Motor neuron (in vitro differentiated cells): ENCODE measurements at regions not wholly inside any gene's neighbourhood (a gene's known extent, or its start where the extent isn't known, plus 50 kb on each side); places are given as distances from the start of the nearest gene placed in this dataset.

Source experiments
- ATAC-seq, 8 experiments: fragments of 200-7000 bp; cut with Tn5 transposase; replicated peaks in 6 of 8; 2 replicates each; pipeline ENCODE4 v1.8.0; 2021; ENCODE audit warnings: mild to moderate bottlenecking in 8 of 8, moderate library complexity in 8 of 8
- H3K27ac ChIP-seq, 2 donors: fragments of 250-450 bp; sonication (Bioruptor Pico); 2 replicates each; pipeline ENCODE4 v1.9.0; 2021; ENCODE audit warnings: antibody characterized with exemption in 2 of 2, mild to moderate bottlenecking in 2 of 2, moderate library complexity in 1 of 2
- H3K4me1 ChIP-seq, 2 donors: fragments of 250-450 bp; sonication (Bioruptor Pico); replicated peaks in 1 of 2; 2 replicates each; pipeline ENCODE4 v1.6.1; 2021; ENCODE audit warnings: antibody characterized with exemption in 2 of 2, mild to moderate bottlenecking in 2 of 2, moderate library complexity in 1 of 2
- H3K4me3 ChIP-seq, 5 donors: fragments of 250-450 bp; sonication (Bioruptor Pico); 2 replicates each; pipeline ENCODE4 v1.9.0; 2021; ENCODE audit warnings: antibody characterized with exemption in 5 of 5, mild to moderate bottlenecking in 5 of 5, moderate library complexity in 4 of 5
- WGBS, 10 experiments: fragments of 450-650 bp; shearing (Covaris generic); methylation state at CpG; one replicate each; pipeline ENCODE4 v1.0.0; 2022; 5-methylcytosine and 5-hydroxymethylcytosine counted together
- in situ Hi-C, 9 experiments: fragments of 400-800 bp; cut with MboI; loops; one replicate each; pipeline ENCODE4 v1.15.0; 2021; ENCODE audit warnings: low sequenced_read_pairs in 9 of 9, low pct_unique_long_range_greater_than_20kb in 2 of 9; ENCODE audit not compliant: unreplicated experiment in 9 of 9

DNA sequence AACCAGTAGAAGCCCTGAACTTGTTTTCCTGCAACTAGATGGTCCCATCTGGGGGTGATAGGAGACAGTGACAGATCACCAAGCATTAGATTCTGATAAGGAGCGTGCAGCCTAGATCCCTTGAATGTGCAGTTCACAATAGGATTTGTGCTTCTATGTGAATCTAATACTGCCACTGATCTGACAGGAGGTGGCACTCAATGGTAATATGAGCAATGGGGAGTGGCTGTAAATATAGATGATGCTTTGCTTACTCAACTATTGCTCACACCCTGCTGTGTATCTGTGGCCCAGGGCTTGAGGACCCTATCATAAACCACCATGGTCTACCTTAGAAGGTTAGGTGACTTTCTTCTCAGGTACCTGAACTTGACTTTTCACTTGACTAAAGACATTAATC lies 417.1 kb upstream of the ARHGEF26 start:
- ATAC-seq, result no peak

GRCh38 chr3:153706706-153707105 lies 414.5 kb upstream of the ARHGEF26 start:
- 0 to 43% (median 28%) methylated on average over 1 of the region's 1 CpG; no CpG with 5 or more reads in 4 of the 10 experiments for WGBS, 10 experiments
- H3K27ac ChIP-seq, result no peak overlapping the region
- no peak overlapping the region for H3K4me3 ChIP-seq
- no peaks in the 10 kb centered on the region for H3K4me1 ChIP-seq
- no peak for ATAC-seq
- in situ Hi-C loops, result no loop called here

More for the DNA sequence above, 417.1 kb upstream of the ARHGEF26 start:
- H3K4me1 ChIP-seq, result no peaks in the 10 kb centered on the region
- no peak overlapping the region for H3K4me3 ChIP-seq
- H3K27ac ChIP-seq, result no peak overlapping the region
- in situ Hi-C loops, result no loop called here
- WGBS, 10 experiments, result 100% methylated on average over 1 of the region's 1 CpG; no CpG with 5 or more reads in 6 of the 10 experiments

GRCh38 chr3:153714016-153714415 lies 407.2 kb upstream of the ARHGEF26 start:
- no peak overlapping the region for H3K27ac ChIP-seq
- no peaks in the 10 kb centered on the region for H3K4me1 ChIP-seq
- WGBS, 10 experiments, result 13 to 92% (median 86%) methylated on average over 2 to 4 of the region's 4 CpGs
- no peak for ATAC-seq
- in situ Hi-C loops, result no loop called here
- no peak overlapping the region for H3K4me3 ChIP-seq

- in situ Hi-C loops, result no loop called here
- ATAC-seq, result no peak
- no peak overlapping the region for H3K27ac ChIP-seq
- H3K4me1 ChIP-seq, result no peaks in the 10 kb centered on the region
- WGBS, 10 experiments, result 17 to 100% (median 91%) methylated on average over 1 of the region's 1 CpG; no CpG with 5 or more reads in 4 of the 10 experiments
- no peak overlapping the region for H3K4me3 ChIP-seq
Measured at GRCh38 chr3:153714588-153715290, 406.5 kb upstream of the ARHGEF26 start.

- no peaks in the 10 kb centered on the region for H3K4me1 ChIP-seq
- H3K27ac ChIP-seq, result no peak overlapping the region
- in situ Hi-C loops, result no loop called here
- H3K4me3 ChIP-seq, result no peak overlapping the region
- 14 to 100% (median 94%) methylated on average over 1 to 2 of the region's 2 CpGs; no CpG with 5 or more reads in 1 of the 10 experiments for WGBS, 10 experiments
- ATAC-seq, result no peak
Measured at GRCh38 chr3:153722157-153722556, 399.0 kb upstream of the ARHGEF26 start.

GRCh38 chr3:153731071-153731470 lies 390.1 kb upstream of the ARHGEF26 start:
- Histone ChIP-seq H3K4me3 (no peak overlapping the region), H3K27ac (no peak overlapping the region), H3K4me1 (no peaks in the 10 kb centered on the region)
- 24 to 100% (median 78%) methylated on average over 1 to 2 of the region's 2 CpGs; no CpG with 5 or more reads in 4 of the 10 experiments for WGBS, 10 experiments
- in situ Hi-C loops, result no loop called here
- ATAC-seq, result no peak

DNA sequence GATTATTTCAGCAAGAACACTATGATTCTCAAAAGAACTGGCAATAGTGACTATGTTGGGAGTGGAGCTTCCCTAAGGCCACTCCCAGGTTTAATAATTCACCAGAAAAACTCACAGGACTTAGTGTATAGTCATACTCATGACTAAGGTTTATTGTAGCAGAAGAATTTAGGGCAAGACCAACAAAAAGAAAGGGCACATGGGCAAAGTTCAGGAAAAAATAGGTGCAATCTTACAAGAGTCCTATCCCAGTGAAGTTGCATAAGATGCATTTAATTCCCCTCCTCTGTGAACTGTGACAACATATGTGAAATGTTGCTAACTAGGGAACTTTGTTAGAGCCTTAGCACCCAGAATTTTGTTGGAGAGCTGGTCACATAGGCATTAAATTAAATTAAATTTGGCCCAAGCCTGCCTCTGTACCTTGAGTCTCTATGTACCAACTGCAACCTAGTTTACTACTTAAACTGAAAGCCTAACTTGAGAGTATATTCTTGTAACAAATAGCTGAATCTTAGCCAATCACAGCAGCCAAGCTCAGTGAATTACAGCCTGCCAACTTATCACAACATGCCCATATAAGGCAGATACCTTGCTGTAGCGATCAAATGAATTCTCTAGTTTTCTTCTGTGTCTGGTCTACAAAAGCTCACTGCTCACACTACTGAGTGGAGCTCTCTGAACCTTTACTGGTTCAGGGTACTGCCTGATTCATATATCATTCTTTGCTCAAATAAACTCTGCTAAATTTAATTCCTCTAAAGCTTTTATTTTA lies 386.2 kb upstream of the ARHGEF26 start:
- ATAC-seq, result peak in 1 of 8 experiments; percentile 25
- H3K4me1 ChIP-seq, result no peaks in the 10 kb centered on the region
- H3K27ac ChIP-seq, result no peak overlapping the region
- no peak overlapping the region for H3K4me3 ChIP-seq
- 50 to 100% (median 100%) methylated on average over 1 of the region's 1 CpG; no CpG with 5 or more reads in 3 of the 10 experiments for WGBS, 10 experiments
- in situ Hi-C loops, result no loop called here

DNA sequence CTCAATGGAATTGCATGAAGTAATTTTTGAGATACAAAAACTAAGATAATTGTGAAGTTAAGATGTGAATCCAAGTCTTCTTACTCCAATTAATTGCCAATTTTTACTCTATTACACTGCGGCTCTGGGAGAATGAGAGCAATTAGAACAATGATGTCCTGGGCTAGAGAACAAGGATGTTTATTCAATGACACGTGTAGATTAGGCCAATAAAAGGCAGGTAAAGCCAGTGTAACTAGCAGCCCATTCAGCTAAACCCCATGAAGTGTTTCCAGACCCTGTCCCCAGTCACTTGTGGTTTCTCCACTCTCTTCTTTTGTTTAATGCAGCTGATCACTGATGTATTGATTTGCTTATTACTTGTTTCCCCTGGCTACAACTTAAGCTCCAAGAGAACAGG lies 381.1 kb upstream of the ARHGEF26 start:
- H3K4me3 ChIP-seq, result no peak overlapping the region
- ATAC-seq, result no peak
- WGBS, 10 experiments, result 0 to 100% (median 57%) methylated on average over 1 to 2 of the region's 2 CpGs; no CpG with 5 or more reads in 1 of the 10 experiments

DNA sequence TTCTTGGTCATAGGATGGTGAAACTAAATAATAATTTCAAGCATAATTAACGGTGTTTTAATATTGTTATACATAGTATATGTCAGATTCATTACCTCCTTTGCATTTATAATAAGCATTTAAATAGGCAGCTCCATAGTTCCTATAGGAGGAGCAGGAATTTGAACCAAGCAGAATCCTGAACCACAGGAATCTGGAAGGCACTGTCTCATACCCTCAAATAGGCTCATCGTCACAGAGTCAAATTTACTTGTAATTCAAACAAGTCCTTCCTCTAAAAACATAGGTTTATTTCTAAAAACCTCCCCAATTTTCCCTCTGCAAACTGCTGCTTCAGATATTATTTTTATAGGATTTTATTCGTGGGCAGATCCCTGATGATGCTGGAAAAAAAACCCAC lies 376.3 kb upstream of the ARHGEF26 start:
- H3K4me1 ChIP-seq, result no peaks in the 10 kb centered on the region
- in situ Hi-C loops, result no loop called here
- WGBS, 10 experiments, result 18 to 84% (median 60%) methylated on average over 1 to 3 of the region's 3 CpGs; no CpG with 5 or more reads in 2 of the 10 experiments
- H3K27ac ChIP-seq, result no peak overlapping the region
- H3K4me3 ChIP-seq, result no peak overlapping the region
- no peak for ATAC-seq

More for the DNA sequence above, 381.1 kb upstream of the ARHGEF26 start:
- Histone ChIP-seq H3K27ac (no peak overlapping the region), H3K4me1 (no peaks in the 10 kb centered on the region)
- in situ Hi-C loops, result no loop called here

GRCh38 chr3:153746211-153746610 lies 375.0 kb upstream of the ARHGEF26 start:
- 49 to 97% (median 82%) methylated on average over 2 to 3 of the region's 3 CpGs for WGBS, 10 experiments
- in situ Hi-C loops, result no loop called here

DNA sequence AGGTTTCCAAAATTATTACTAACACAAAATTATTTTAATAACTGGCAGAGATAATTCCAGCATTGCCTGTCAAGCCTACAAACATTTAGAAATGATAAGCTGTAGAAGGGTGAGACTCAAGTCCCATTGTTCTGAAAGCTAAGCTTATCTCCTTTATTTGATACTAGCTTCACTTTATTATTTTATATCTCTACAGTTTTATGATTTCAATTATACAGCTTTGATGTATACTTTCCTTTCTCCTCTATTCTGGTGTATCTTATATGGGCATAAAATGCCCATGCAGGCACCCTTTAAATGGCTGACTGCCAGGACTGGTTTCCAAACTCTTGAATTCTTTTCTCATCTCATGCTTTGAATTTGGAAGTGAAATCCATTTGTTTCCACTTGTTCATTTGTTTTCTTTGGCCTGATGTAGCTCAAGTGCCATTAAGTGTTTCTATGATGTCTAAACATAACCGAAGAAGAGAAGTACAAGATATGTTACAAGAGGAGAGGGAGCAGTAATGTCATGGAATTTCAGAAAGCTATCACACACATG lies 372.1 kb upstream of the ARHGEF26 start:
- Histone ChIP-seq H3K4me3 (no peak overlapping the region), H3K4me1 (no peaks in the 10 kb centered on the region), H3K27ac (no peak overlapping the region)
- WGBS, 10 experiments, result 0 to 100% (median 55%) methylated on average over 1 of the region's 1 CpG; no CpG with 5 or more reads in 2 of the 10 experiments
- peak in 1 of 8 experiments; percentile 16 for ATAC-seq
- in situ Hi-C loops, result no loop called here

More at GRCh38 chr3:153746211-153746610, 375.0 kb upstream of the ARHGEF26 start:
- no peak for ATAC-seq
- H3K27ac ChIP-seq, result no peak overlapping the region
- no peak overlapping the region for H3K4me3 ChIP-seq
- no peaks in the 10 kb centered on the region for H3K4me1 ChIP-seq

GRCh38 chr3:153752405-153753027 lies 368.7 kb upstream of the ARHGEF26 start:
- Histone ChIP-seq H3K27ac (no peak overlapping the region), H3K4me3 (no peak overlapping the region), H3K4me1 (no peaks in the 10 kb centered on the region)
- WGBS, 10 experiments, result 44 to 93% (median 69%) methylated on average over 2 to 7 of the region's 8 CpGs; no CpG with 5 or more reads in 1 of the 10 experiments
- ATAC-seq, result peak in 1 of 8 experiments; percentile 37
- in situ Hi-C loops, result loop anchor here in 4 of 9 experiments (25.0 kb wide), 4 partner anchors 465 to 740 kb away; partner anchors contain the start of gene RAP2B (in 1 of the 4)
